Renal cortical epithelial cell (primary cell): ENCODE measurements at regions not wholly inside any gene's neighbourhood (a gene's known extent, or its start where the extent isn't known, plus 50 kb on each side); places are given as distances from the start of the nearest gene placed in this dataset.
A peak's percentile ranks its signal among the peaks of the same experiment; 100 is the strongest.

Source experiments
- DNase-seq: peaks from one replicate; pipeline ENCODE4 v3.0.0-alpha.2; 2011; ENCODE audit warnings: low read depth

- no peak for DNase-seq
These were observed 58.3 kb downstream of the CXCL12 start for GRCh38 chr10:44326474-44327030.

- DNase-seq, result no peak
These were observed 59.1 kb downstream of the CXCL12 start for GRCh38 chr10:44325596-44326307.

GRCh38 chr10:44325157-44325556, 59.7 kb downstream of the CXCL12 start:
- DNase-seq, result no peak

GRCh38 chr10:44323838-44324237, 61.1 kb downstream of the CXCL12 start:
- no peak for DNase-seq

GRCh38 chr10:44322137-44322536, 62.8 kb downstream of the CXCL12 start:
- no peak for DNase-seq

GRCh38 chr10:44320756-44321155, 64.1 kb downstream of the CXCL12 start:
- no peak for DNase-seq

GRCh38 chr10:44317856-44318255, 67.0 kb downstream of the CXCL12 start:
- no peak for DNase-seq

GRCh38 chr10:44316922-44317215, 68.0 kb downstream of the CXCL12 start:
- no peak for DNase-seq

GRCh38 chr10:44316187-44316921, 68.5 kb downstream of the CXCL12 start:
- no peak for DNase-seq

- DNase-seq, result no peak
These were observed 70.0 kb downstream of the CXCL12 start for GRCh38 chr10:44314802-44315460.

GRCh38 chr10:44313761-44314165, 71.1 kb downstream of the CXCL12 start:
- peak; percentile 69 for DNase-seq

GRCh38 chr10:44312401-44312800, 72.5 kb downstream of the CXCL12 start:
- no peak for DNase-seq

GRCh38 chr10:44311563-44312051, 73.3 kb downstream of the CXCL12 start:
- no peak for DNase-seq

GRCh38 chr10:44310762-44311562, 73.9 kb downstream of the CXCL12 start:
- peak; percentile 36 for DNase-seq

- no peak for DNase-seq
These were observed 74.7 kb downstream of the CXCL12 start for GRCh38 chr10:44309939-44310761.

- no peak for DNase-seq
These were observed 75.5 kb downstream of the CXCL12 start for GRCh38 chr10:44309361-44309760.

GRCh38 chr10:44308935-44309334, 76.0 kb downstream of the CXCL12 start:
- no peak for DNase-seq

GRCh38 chr10:44307691-44308090, 77.2 kb downstream of the CXCL12 start:
- DNase-seq, result no peak

GRCh38 chr10:44306762-44307161, 78.1 kb downstream of the CXCL12 start:
- no peak for DNase-seq

GRCh38 chr10:44306147-44306710, 78.7 kb downstream of the CXCL12 start:
- DNase-seq, result peak; percentile 64
